GM18870 (cell line): ENCODE measurements at regions not wholly inside any gene's neighbourhood (a gene's known extent, or its start where the extent isn't known, plus 50 kb on each side); places are given as distances from the start of the nearest gene placed in this dataset.

Experiments used
- ATAC-seq: cut with Tn5 transposase; IDR thresholded peaks from one replicate; pipeline ENCODE4 v1.9.1; 2021; ENCODE audit warnings: moderate library complexity; ENCODE audit not compliant: unreplicated experiment

GRCh38 chr9:36763778-36764177 lies 191.1 kb downstream of the MELK start:
- ATAC-seq: no peak

GRCh38 chr9:36764364-36765076 lies 191.8 kb downstream of the MELK start:
- ATAC-seq: no peak

GRCh38 chr9:36765077-36765390 lies 192.3 kb downstream of the MELK start:
- no peak for ATAC-seq

- peak; percentile 96 for ATAC-seq
These were observed 193.0 kb downstream of the MELK start for GRCh38 chr9:36765468-36766341.

GRCh38 chr9:36768677-36769076 lies 196.0 kb downstream of the MELK start:
- no peak for ATAC-seq

GRCh38 chr9:36770025-36770424 lies 197.3 kb downstream of the MELK start:
- ATAC-seq: no peak

GRCh38 chr9:36772449-36773403 lies 200.0 kb downstream of the MELK start:
- no peak for ATAC-seq

GRCh38 chr9:36778682-36779081 lies 206.0 kb downstream of the MELK start:
- ATAC-seq: no peak

- no peak for ATAC-seq
These were observed 206.9 kb downstream of the MELK start for GRCh38 chr9:36779582-36779981.

- no peak for ATAC-seq
These were observed 207.5 kb downstream of the MELK start for GRCh38 chr9:36780186-36780585.

- no peak for ATAC-seq
These were observed 208.8 kb downstream of the MELK start for GRCh38 chr9:36781533-36781932.
